OCI-LY1 (cell line): ENCODE measurements at regions not wholly inside any gene's neighbourhood (a gene's known extent, or its start where the extent isn't known, plus 50 kb on each side); places are given as distances from the start of the nearest gene placed in this dataset.

Experiments
- EZH2 ChIP-seq: fragments of 200-600 bp; sonication (generic), shearing (Covaris generic); IDR thresholded peaks from 2 replicates; pipeline ENCODE4 v1.8.0; 2017; ENCODE audit warnings: borderline replicate concordance, mixed run types, mild to moderate bottlenecking, antibody characterized with exemption, low read length, moderate library complexity, mixed read lengths
- TF ChIP-seq, protein P1 (sequence below): fragments of 200-600 bp; sonication (generic), shearing (Covaris generic); IDR thresholded peaks from 2 replicates; pipeline ENCODE4 v1.5.1; 2017; ENCODE audit warnings: mild to moderate bottlenecking, antibody characterized with exemption, low read length, moderate library complexity, mixed read lengths

- TF ChIP-seq, protein P1, sequence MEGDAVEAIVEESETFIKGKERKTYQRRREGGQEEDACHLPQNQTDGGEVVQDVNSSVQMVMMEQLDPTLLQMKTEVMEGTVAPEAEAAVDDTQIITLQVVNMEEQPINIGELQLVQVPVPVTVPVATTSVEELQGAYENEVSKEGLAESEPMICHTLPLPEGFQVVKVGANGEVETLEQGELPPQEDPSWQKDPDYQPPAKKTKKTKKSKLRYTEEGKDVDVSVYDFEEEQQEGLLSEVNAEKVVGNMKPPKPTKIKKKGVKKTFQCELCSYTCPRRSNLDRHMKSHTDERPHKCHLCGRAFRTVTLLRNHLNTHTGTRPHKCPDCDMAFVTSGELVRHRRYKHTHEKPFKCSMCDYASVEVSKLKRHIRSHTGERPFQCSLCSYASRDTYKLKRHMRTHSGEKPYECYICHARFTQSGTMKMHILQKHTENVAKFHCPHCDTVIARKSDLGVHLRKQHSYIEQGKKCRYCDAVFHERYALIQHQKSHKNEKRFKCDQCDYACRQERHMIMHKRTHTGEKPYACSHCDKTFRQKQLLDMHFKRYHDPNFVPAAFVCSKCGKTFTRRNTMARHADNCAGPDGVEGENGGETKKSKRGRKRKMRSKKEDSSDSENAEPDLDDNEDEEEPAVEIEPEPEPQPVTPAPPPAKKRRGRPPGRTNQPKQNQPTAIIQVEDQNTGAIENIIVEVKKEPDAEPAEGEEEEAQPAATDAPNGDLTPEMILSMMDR, result no peak
- TF ChIP-seq EZH2, result no peak
Observed at GRCh38 chr15:87672309-87673288, 583.9 kb downstream of the NTRK3 start.
